GM18870 (cell line): ENCODE measurements at regions not wholly inside any gene's neighbourhood (a gene's known extent, or its start where the extent isn't known, plus 50 kb on each side); places are given as distances from the start of the nearest gene placed in this dataset.
"Not testable (repeated sequence)": the region's sequence is repeated elsewhere in the genome, so short reads cannot be mapped to it uniquely, and the experiment has no call there.

ENCODE experiments used
- ATAC-seq: cut with Tn5 transposase; IDR thresholded peaks from one replicate; pipeline ENCODE4 v1.9.1; 2021; ENCODE audit warnings: moderate library complexity; ENCODE audit not compliant: unreplicated experiment

DNA sequence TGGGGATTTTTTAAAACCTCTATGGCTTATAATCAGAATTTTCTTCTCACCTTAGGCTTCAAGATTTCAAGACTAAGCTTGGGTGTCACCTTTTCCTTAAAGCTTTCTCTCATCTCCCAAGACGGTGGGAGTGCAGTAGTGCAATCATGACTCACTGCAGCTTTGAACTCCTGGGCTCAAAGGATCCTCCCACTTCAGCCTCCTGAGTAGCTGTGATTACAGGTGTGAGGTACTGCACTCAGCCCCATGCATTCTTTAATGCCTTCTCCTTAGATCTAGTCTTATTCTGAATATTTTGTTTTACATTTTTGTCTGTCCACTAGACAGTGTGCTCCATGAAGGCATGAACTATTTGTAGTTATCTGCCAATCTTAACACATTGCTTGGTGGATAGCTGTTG, 55.7 kb upstream of the FAT3 start:
- ATAC-seq, result no peak

DNA sequence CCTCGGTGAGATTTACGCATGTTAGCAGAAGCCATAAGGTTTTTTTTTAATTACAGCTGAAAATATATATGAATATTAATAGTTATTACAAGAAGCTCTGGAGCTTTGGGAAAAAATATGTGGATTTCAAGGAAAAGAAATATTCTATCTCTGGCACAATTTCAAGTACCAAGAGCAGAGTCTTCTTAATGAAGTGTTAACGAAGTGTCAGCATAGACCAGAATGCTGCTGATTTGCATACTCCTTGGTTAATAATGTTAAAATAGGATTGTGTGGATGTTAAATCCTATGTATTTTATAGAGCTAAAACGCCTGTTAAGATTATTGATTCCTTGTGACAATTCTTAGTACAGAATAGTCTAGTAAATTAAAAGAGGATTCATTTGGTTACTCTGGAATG, 57.0 kb upstream of the FAT3 start:
- no peak for ATAC-seq

DNA sequence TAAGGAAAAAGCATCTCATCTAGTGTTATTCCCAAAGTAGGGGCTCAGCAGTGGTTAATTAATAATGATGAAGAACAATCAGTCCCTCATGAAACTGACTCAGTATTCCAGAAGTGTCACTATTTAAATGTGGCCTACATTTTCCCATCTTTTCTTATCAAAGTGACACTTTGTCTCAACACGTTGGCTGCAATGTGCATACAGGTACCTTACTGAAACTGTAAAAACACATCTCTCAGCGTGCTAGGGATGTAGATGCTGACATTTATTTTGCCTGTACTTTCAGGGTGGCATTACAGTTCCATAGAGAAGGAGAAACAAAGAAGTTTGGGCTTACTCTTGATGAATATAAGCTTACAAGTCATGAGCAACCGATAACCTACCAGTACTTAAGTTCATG, 58.3 kb upstream of the FAT3 start:
- no peak for ATAC-seq

DNA sequence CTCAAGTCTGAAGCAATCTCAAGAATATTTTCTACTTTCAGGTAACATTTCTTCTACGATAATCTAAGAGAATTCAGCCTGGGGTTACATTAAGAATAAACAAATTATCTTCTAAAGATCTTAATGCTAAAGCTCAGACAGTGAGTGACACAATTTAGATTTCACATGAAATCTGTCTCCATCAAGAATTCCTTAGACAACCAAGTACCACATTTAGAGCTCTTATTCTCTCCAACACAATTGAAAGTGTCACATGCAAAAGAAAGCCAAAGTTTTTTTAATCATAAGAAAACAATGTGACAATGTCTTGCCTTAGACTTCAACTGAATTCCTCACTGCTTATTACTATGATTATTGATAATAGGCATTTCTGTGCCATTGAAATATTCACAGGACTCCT, 60.7 kb upstream of the FAT3 start:
- no peak for ATAC-seq

DNA sequence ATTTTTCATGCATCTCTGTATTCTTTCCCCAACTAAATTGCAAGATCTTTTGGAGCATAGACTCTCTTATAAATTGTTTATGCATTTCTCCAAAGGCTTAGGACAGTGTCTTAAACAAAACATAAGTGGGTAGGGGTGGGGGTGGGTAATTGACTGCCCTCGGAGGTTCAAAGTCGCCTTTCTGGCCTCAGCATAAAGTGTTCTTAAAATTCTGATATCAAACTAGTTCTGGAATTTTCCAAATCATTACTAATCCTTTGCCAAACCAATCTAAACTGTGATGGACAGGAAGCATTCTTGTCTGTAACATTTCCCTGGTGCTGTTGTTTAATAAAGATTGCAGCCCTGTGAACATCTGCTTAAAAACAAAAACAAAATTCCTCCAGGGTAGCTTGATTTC, 61.8 kb upstream of the FAT3 start:
- no peak for ATAC-seq

DNA sequence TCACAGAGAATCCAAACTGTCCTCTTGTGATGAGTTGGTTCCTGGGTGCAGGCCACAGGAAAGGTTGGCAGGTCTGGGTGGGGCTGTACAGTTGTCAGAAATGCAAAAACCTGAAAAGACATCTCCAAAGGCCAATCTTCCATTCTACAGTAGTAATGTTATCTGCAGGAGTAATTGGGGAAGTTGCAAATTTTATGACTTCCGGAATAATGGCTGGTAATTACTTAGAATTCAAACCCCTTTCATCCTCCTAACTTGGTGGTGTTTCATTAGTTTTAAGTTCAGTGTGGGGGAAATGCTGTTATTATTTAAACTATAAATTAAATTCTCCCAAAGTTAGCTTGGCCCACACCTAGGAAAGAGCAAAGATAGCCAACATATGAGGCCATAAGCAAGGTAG, 64.7 kb upstream of the FAT3 start:
- no peak for ATAC-seq

DNA sequence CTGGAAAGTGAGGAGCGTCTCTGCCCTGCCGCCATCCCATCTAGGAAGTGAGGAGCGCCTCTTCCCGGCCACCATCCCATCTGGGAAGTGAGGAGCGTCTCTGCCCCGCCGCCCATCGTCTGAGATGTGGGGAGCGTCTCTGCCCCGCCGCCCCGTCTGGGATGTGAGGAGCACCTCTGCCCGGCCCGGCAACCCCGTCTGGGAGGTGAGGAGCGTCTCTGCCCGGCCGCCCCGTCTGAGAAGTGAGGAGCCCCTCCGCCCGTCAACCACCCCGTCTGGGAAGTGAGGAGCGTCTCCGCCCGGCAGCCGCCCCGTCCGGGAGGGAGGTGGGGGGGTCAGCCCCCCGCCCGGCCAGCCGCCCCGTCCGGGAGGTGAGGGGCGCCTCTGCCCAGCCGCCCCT, 67.2 kb upstream of the FAT3 start:
- not testable (repeated sequence) for ATAC-seq

DNA sequence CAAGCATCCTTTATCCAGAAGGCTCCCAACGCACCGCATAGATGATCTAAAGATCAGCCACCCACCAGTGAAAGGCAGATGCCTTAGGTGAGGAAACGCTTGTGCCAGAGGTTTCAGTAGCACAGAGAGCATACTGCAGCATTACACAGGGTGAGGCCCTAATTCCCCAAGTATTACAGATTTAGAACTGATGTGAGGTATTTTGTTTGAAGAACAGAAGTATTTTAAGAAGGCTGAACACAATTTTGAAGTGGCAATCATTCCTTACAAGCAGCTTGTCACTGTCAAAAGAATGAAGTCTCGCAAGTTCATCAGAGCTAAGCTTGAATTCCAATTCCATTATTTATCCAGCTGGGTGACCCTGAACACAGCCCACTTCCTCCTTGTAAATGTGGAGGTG, 70.0 kb upstream of the FAT3 start:
- ATAC-seq, result no peak

DNA sequence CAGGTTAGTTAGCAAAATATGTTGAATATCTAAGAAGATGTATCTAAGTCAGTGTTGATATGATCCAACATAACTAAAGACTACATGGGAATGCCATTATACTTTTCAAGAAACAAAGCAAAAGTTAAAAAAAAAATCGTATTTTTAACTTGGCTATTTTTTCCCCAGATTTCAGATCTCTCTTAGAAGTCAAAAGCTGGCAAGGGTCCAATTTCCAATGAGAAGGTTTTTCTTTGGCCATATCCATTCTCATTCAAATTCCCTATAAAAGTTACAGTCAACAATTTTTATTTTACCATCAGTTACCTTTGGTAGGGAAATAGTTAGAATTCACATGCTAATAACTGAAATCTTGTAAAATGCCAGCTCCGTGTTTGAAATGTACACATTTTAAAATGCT, 70.5 kb upstream of the FAT3 start:
- no peak for ATAC-seq

DNA sequence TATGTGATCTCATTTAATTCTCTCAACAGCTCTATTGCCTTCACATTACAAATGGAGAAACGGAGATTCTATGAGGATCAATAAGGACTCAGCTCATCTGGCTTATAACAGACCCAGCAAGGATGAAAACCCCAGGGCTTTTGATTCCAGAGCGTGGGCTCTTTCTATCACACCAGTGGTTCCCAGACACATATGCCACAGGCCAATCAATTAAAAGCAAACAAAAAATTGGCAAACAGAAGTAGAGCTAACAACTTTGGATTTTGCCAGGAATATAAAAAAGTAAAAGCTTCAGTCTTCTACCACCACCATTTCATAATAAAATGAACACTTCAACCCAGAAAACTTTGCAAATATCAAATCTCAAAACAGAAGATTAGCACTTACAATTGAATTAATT, 71.1 kb upstream of the FAT3 start:
- no peak for ATAC-seq

DNA sequence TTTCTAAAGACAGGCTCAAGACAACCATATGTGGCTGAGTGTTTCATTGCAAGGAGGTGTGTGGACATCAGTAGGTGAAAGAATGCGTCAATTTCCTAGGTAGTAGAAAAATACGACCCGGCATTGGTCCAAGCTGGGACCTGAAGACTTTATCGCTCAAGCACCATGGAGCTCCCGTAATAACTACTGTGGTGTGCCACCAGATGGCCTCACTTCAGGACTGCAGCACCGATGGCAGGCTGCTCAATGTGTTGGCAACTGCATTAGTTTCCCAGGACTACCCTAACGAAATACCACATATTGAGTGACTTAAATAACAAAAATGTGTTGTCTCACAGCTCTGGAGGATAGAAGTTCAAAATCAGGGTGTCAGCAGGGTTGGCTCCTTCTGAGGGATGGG, 72.4 kb upstream of the FAT3 start:
- ATAC-seq, result no peak

DNA sequence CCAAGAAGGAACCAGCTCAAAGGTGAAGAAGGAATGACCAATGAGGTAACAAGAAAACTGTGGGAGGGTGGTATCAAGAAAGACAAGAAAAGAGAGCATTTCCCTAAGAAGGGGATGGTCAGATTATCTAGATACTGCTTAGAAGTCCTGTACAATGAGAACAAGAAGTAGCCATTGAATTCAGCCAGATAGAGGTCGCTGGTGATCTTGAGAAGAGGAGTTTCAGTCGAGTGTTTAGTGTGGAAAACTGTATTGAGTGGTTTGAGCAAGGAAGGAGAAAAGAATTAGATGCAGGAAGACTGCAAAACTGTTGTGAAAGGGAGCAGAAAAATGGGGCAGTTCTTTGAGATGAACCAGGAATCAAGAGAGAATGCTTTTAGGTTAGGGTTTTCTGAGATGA, 74.6 kb upstream of the FAT3 start:
- ATAC-seq, result no peak

DNA sequence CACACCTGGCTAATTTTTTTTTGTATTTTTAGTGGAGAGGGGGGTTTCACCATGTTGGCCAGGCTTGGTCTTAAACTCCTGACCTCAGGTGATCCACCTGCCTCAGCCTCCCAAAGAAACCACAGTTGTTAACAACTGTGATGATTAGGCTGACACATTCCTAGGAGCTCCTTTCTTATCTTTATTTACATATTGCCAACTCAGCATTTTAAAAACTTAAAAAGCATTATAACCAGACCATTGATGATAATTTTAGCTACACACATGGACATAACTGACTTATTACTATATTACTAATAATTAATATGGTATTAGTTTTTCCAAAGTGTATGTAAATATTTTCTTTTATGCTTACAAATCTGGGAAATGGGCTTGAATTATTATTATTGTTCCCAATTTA, 82.9 kb upstream of the FAT3 start:
- no peak for ATAC-seq

DNA sequence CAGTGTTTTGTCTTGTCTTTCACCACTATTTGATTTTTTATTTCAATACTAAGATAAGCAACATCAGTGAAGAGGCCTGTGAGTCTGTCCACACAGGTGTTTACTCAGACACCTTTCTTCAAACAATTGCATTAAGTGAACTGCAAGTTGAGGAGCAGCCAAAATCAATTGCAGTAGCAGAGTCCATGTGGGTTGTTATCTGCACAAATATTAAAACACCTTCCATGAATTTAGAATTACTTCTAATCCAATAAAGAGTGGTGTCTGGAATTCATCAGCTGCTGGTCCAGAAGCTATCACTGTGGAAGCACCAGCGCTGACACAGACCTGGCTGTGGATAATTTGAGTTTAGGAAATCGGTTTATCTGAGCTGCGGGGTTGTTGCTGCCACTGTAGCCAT, 83.5 kb upstream of the FAT3 start:
- no peak for ATAC-seq

DNA sequence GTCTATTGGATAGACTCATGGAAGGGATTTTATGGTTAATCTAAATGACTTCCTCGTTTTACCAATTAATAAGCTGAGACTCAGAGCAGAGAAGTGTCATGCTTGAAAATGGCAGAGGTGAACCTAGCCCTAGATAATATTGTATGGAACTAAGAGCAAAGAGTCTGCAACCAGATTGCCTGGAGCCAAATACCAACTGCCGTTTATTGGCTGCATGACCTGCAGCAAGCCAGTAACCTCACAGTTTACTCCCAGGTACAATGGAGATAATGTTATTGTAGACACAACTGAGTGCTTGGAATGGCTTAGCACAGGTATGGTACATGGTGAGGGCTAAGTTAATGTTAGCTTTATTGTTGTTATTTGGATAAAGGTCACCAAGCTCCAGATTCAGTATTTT, 84.6 kb upstream of the FAT3 start:
- no peak for ATAC-seq

DNA sequence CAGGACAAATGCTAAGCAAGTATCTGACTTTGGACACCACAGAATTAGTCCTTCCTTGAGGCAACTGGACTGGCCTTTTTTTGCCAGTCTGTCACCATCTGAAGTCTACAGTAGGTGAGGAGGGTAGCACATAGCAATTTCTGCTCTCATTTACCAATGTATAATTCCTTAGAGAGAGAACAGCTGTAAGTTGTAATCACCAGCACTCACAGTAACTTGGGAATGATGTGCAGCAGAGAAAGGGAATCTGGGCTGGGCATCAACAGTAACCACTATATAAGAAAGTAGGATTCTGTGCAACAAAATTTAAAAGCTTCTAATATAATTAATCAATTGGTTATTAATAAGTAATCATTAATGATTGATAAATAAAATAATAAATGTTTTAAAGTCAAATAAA, 86.3 kb upstream of the FAT3 start:
- no peak for ATAC-seq

DNA sequence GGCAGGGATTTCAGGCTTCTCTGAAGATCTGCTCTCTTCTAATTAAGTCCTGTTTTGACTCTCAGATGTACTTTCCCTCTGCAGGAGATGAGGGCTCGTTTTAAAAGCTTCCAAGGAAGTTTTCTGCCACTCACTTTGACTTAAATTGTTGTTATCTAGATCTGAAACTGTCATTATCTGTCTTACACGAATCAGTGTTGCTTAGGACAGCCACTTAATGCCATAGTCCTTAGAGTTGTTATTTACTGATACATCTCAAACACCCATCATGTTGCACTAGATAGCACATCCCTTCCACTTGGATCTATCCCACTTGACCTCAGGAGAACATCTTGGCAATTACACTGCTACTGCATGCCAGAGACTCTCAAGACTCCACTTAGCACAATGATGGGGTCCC, 86.9 kb upstream of the FAT3 start:
- ATAC-seq, result no peak

DNA sequence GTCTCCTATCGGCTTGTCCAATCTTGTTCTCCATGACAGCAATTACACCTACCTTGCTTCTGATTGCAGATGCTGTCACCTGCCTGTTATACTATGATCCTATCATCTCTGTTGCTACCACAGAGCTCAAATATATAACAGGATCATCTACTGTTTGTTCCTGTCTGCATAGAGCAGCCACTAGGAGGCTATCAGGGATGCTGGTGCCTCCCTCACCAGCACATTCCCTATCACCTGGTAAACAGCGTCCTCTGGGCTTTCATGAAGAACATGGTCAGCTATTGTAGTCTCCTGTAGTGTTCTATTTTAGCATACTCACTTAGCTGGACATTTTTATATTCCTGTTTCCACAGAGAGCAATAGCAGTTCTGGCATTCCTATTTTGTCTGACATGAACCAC, 87.8 kb upstream of the FAT3 start:
- no peak for ATAC-seq

DNA sequence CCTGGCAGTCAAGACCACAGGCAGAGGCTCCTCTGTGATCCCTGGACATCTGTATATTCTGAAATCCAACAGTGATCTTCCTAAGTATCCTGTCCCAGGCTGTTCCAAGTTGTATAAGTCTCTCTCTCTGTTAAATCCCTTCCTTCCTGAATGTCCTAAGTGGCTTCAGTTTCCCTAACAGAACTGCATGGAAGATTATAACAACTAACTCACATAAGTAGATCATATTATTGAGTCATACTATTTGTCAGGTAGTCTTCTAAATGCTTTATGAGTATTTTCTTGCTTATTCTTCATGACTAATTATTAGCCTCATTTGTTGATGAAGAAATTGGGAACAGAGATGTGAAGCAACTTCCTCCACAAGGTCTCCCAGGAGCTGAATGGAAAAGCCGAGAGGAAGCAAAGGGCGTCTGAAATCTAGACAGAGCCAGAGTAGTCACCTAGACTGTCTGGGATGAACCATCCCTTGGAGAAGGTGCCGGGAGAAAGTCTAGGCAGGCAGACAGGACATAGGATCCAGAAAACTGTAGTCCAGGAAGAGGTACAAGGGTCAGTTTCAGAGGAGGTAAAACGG, 93.2 kb upstream of the FAT3 start:
- ATAC-seq, result no peak

DNA sequence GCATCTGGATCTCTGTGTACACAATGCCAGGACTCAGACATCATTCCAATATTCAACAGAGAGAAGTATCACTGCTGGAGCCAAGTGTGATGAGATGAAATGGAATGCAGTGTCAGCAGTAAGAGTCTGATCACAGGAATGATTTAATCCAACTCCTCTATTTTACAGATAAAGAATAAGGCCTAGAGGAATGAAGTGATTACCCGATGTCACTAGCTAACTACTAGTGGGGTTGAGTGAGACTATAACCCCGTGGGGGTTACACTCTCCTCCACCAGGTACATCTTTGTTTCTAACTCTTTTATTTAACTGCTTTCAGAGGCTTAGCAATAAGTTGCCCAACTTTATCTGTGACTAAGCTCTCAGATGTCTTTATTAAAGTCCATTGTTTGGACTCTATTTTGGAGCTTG, 94.2 kb upstream of the FAT3 start:
- no peak for ATAC-seq

DNA sequence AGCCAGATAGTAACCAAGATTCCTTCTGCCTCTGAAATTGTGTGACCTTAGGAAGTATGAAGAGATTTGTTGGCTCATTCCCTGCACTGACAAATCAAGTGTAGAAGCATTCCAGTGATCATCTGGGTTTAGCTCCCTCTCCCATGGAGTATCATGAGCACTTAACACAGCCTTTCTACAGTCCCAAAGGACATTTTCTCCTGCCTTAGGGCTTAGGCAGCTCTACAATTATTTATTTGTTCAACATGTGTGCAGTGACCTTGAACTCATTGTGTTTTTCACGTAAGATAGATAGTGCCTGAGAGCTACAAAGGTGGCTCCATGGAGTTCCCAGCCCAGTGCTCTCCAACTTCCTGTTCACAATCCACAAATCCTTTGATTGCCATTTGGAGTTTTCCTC, 94.8 kb upstream of the FAT3 start:
- no peak for ATAC-seq

DNA sequence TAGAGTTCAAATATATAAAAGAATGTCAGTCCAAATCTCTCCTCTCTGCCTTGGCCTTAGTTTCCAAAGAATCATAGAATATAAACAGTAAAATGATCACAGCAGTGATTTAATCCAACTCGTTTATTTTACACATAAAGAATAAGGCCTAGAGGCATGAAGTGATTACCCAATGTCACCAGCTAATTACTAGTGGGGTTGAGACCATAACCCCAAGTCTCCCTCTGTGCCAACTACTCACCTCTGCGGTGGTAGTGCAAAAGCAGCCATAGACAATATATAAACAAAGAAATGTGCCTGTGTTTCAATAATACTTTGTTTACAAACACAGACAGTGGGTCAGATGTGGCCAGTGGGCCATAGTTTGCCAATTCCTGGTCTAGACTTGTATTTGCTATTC, 96.6 kb upstream of the FAT3 start:
- ATAC-seq, result no peak

DNA sequence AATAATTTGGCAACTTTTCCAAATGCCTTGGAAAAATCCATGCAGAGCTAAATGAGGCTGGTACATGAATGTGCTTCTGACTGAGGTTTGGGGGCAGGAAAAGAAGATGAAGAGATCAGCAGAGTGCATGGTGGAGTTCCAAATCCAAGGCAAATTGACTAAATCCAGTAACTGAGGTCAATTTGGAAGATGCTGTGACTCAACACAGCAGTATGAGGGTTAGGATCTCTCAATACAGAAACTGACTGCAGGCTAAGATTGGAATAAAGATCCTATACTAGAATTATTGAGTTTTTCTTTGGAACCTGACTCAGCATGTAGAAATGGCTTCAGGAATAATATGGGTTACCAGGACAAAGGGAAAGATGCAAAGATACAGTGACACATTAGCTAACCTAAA, 99.3 kb upstream of the FAT3 start:
- no peak for ATAC-seq

DNA sequence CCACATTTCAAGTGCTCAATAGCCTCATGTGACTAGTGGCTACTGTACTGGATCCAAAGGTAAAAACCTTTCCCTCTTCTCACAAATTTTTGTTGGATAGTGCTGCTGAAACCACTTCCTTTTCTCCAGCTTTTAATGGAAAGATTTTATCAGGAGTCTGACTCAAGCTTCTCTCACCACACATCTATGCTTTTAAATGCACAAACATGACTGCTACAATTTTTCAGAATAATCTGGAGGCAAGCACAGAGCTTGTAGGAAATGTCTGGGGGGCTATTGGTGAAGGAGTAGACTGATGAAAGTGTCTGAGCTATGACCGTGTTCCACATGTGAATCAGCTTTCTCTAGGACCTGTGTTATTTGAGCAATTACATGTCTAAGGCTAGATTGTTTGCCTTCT, 101.1 kb upstream of the FAT3 start:
- no peak for ATAC-seq
